GM21529 (cell line): ENCODE measurements at regions not wholly inside any gene's neighbourhood (a gene's known extent, or its start where the extent isn't known, plus 50 kb on each side); places are given as distances from the start of the nearest gene placed in this dataset.

ENCODE experiments used
- ATAC-seq: cut with Tn5 transposase; IDR thresholded peaks from one replicate; pipeline ENCODE4 v1.9.1; 2021; ENCODE audit not compliant: unreplicated experiment

DNA sequence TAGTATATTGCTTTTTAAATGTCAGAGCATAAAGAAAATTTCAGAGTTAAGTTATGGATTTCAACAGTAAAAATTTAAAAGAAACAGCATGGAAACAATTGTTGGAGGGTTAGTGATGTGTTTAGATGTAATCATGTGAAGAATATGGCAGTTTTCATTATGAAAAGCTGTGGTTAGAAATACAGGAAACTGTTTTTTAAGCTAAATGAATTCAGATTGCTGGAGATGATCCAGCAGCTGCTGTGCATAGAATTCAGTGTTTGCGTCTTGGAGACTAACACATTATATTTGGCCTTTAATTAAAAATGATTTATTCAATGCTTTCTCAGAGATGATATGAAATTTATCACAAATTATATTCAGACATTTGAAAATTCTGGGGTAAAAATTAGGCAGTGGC is 273.6 kb upstream of the LRRC7 start:
- no peak for ATAC-seq

DNA sequence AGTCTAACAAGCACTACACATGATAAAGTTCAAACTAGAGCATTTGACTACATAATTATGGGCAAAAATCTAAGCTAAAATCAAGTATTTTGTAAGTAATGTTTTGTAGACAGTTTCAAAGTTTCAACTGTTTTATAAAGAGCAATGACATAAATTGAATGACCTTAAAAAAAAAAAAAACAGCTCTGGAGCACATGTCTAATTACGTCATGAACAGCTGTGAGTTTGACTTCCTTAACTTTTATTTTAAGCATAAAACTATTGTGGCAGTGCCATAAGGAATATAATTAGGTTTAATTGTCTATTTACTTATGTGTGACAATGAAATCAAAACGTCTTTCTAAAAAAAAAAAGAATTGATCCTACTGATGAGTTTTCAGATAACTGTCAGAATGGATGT is 272.5 kb upstream of the LRRC7 start:
- ATAC-seq: no peak

DNA sequence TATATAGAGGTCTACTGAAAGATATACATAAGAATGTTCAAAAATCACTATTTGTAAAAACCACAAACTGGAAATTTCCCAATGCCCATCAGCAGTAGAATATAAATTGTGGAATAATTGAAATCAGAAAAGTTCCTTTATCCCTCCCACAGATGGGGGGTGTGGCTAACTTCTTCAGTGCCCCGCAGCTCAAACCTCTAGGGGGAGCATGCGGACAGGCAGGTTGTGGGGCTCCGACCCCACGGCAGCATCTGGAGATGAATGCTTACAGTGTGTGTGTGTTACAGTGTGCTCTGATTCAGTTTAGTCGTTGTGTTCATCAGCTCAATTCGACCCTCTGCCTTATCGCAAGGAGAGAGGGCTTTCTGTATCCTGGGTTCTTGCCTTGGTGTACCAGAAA is 262.1 kb upstream of the LRRC7 start:
- ATAC-seq: no peak

DNA sequence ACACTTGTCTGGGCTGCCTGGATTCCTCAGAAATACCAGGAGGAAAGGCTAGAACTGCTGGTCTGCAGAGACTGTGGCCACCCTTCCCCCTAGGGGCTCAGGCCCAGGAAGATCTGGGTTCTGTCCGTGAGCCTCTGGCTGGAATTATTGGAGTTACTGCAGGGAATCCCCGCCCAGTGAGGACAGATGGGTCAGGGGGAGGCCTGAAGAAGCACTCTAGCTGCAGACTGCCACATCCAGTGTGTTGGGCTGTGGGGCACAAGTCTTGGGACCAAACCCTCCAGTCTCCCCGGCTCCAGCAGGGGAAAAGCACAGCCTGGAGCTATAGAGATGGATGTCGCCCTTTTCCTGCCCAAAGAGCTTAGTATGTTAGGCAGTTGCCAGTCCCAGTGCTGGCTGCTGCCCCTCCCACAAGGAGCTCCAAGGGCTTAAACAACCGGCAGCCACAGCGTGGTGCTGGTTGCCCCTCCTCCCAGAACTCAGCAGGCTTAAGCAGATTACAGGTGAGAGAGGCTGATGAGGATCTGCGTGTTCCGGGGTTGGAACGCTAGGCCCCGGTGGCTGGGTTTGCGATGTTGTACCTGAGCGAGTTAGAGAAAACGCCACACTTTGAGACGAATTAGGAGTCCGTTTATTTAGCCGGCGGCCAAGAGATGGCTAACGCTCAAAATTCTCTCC is 255.5 kb upstream of the LRRC7 start:
- ATAC-seq: no peak

DNA sequence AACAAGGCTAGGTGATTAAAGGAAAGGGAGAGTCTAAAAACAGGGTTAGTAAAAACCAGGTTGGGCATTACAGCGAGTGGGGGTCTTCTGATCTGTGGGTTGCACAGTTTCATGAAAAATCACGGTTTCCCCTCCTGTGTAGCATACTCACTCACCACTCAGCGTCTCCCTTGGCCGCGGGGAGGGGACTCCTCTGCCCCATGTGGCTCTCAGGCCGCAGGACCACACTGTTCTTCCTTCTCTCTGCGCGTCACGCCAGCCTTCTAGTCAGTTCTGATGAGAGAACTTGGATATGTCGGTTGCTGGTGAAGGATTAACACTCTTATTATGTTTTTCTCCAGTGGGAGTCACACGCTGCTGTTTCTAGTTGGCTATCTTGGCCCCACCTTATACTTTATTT is 254.6 kb upstream of the LRRC7 start:
- no peak for ATAC-seq

DNA sequence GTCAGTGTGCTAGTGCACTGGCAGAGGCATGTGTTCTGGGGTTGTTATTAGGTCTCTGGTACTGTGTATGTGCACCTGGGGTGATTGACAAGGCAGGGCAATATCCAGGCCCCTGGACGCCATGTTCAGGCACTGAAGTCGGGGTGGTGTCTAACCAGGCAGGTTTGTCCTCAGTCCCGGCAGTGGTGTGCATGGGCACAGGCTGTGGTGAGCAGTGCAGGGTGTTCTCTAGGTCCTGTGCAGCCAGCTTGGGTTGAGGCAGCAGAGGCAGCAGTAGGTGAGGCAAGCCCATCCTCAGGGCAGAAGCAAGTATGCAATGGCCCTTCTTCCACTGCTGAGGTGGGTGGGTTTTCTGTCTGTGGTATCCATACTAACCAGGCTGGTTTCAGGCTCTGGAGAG is 252.3 kb upstream of the LRRC7 start:
- no peak for ATAC-seq

DNA sequence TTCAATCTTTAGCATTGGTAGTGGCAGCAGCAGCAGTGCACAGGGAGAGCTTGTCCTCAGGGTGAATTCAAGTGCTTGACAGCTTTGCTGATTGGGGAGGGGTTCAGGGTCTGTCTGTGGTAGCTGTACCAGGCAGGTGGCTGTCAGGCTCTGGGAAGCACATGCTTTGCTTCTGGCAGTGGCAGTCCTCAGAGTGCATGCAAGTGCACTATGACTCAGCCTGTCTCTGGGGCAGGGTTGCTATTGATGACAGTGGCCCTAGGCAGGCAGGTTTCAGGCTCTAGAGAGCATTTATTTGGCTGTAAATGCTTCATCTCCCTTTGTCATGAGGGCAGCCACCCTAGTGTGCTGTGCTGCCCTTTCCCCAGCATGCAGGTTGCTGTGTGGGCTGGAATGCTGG is 251.9 kb upstream of the LRRC7 start:
- ATAC-seq: no peak

DNA sequence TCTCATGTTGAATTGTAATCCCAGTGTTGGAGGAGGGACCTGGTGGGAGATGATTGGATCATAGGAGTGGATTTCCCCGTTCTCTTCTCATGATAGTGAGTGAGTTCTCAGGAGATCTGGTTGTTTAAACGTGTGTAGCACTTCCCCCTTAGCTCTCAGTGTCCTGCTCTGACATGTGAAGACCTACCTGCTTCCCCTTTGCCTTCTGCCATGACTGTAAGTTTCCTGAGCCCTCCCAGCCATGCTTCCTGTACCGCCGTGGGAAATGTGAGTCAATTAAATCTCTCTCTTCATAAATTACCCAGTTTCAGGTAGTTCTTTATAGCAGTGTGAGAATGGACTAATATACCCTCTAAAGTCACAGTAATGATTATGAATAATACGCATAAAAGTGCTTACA is 248.4 kb upstream of the LRRC7 start:
- no peak for ATAC-seq

DNA sequence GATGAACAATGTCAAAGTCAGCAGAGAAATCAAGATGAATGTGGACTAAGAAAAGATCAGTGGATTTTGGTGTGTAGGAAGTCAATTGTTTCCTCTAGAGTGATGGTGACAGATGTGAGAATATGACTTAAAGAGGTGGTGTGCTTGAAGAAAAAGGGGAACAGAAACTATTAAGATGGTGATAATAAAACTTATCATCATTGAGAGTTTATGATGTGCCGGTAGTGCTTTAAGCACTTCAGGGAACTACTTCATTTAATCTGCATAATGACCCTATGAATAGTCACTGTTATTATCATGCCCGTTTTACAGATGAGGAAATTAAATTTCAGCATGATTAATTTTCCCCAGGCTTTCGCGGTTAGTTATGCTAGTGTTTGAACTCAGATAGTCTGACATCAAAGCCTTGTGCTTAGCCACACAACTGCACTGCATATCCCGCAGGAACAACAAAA is 246.9 kb upstream of the LRRC7 start:
- ATAC-seq: no peak

DNA sequence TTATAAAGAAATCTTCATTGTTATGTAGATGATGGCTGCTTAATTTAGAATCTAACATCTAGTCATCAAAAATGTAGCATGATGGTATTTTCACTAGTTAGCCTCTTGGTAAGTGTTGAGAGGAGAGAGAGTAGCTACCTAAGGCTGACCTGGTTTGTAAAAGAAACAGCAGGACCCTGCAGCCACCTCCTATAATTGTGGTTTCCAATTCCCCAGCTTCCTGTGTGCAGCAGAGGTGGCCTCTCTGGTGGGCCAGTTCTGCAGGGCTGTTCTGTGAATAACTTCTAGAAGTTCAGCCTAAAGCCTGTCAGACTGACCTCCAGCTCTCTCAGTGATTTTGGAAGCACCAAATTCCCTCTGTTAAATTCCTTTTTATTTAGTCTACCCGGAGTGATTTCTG is 246.4 kb upstream of the LRRC7 start:
- no peak for ATAC-seq

DNA sequence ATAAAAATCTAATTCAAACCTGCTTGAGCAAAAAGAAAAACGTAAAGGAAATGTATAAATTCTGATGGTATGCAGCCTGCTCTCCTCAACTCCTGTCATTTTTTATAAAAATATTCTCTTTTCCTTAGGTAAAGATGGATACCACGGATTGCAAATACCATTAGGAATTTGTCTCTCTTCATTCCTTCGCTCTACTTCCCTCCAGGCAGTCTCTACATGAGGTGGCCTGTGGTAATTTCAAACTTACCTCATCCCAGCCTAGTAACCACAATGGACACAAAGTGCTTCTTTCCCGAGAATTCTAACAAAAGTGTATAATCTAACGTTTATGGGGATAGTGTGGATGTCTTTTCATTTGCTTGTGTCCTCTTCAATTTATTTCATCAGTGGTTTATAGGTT is 239.5 kb upstream of the LRRC7 start:
- no peak for ATAC-seq

DNA sequence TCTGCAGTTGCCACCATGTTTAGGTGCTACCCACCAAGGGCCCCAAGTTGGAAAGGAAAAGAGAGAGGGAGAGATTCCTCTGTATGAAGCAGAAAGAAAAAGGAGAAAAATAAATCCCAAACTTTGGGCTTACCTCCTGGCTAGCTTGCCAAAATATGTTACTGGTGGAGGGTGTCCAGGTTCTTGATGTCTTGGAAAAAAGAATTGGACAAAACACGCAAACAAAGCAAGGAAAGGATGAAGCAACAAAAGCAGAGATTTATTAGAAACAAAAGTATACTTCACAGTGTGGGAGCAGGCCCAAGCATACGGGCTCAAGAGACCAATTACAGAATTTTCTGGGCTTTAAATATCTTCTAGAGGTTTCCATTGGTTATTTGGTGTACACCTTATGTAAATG is 204.5 kb upstream of the LRRC7 start:
- ATAC-seq: no peak

DNA sequence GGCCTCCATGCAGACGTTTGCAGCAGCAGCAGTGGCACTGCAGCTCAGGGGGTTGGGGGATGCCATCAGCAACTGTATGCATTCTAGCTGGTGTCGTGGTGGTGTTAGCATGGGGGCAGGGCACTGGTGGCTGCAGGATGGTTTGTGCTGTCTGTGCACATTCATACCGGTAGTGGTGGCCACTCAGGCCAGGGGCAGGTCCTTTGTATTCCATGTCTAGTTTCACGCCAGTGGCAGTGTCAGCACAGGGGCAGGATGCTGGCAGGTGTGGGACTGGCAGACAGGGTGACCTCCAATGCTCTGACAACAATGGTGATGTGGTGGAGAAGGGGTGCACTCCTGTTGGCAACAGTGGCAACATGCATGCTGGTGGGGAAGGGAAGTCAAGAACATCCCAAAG is 194.2 kb upstream of the LRRC7 start:
- ATAC-seq: no peak

DNA sequence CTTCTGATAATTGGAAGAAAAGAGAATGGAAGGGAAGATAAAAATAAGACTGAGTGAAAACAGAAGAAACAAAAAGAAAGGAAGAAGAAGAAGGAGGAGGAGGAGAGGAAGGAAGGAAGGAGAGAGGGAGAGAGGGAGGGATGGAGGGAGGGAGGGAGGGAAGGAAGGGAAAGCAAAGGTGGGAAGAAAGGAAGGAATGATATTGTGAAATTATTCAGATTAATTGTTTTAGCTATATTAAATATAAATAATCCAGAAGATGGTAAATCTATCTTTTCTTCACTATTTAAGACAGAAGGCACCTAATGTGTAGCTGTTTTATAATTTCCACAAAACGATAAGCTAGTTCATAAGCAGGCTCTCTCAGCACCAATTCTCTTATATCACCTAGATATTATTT is 191.3 kb upstream of the LRRC7 start:
- no peak for ATAC-seq

DNA sequence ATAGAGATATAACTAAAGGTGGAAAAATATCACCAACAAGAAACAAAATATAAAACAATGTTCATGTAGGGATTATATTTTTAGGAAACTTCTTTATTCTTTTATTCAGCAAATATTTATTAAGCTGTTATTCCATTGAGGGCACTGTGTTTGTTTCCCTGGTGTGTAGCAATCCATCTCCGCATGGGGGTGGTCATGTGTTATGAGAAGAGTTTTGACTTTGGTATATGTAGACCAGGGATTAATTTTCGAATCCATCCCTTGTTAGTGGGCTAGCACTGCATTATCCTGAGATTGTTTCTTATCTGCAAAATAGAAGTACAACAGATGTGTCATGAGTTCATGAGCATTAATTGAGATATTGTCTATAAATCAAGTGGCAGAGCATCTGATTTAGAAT is 190.2 kb upstream of the LRRC7 start:
- no peak for ATAC-seq

DNA sequence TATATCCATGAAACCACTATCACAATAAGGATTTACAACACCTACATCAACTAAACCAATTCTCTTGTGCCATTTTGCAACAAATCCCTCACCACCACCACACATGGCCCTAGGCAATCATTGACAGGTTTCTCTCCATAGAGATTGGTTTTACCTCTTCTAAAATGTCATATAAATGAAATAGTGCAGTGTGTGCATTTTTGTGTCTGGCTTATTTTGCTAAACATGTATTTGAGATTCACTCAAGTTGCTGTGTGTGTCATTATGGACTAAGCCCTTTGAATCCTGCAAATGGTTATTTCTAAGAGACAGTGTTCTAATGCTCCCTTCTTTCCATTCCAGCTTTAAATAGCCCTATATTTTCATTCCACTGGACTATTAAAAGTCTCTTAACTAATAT is 179.7 kb upstream of the LRRC7 start:
- ATAC-seq: no peak

DNA sequence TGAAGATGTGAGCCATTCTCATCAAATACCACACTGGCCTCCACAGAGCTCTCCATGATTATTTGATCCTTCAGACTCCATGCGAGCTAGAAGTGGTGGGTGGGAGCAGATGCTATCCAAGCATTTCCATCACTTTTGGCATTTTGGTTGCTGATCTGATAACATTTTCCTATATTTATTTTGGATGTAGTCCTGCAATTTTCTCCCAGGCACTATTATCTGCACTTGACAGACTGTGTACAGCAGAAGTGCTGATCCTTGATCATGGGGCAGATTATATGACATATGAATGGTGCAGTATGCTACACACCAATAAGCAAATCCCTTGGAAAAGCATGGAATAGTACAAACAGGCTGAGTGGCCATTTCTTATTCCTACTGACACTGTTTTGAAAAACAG is 167.6 kb upstream of the LRRC7 start:
- no peak for ATAC-seq

DNA sequence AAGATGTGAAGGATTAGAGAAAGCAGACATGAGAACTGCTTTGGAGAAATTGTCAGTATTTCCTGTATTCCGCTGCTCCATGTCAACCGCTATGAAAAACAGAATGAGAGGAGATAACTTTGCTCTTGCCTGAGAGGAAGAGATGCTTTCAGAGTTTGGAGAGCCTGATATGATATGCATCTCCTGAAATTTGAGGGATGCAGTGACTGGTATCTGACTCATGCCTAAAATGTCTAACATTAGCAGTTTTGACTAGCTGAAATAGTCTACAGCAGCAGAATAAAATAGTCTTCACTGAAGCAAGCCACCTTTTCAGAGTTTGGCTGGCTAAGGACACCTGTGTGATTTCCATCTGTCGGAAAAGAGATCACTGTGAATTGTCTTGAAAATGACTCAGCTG is 165.8 kb upstream of the LRRC7 start:
- ATAC-seq: no peak

DNA sequence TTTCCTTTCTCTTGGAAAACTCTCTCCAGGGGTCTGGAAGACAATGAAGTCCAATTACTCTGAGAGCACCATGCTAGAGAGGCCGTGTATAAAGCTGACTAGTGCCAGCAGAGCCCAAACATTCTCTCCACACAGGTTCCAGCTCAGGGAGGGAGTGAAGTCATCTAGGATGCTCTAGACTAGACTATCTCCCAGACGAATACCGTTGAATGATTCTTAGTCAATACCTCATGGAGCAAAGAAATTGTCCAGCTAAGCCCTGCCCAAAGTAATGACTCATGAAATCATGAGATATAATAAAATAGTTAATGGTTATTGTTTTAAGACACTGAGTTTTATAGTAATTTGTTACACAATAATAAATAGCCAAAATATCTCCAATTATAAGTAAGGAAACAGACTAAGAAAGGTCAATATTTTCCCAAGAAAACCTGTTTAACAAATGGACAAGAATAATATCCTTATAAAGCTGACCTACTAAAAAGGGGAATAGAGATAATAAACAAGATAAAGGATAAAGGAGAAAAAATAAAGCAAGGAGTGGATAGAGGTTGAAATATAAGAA is 163.9 kb upstream of the LRRC7 start:
- no peak for ATAC-seq

DNA sequence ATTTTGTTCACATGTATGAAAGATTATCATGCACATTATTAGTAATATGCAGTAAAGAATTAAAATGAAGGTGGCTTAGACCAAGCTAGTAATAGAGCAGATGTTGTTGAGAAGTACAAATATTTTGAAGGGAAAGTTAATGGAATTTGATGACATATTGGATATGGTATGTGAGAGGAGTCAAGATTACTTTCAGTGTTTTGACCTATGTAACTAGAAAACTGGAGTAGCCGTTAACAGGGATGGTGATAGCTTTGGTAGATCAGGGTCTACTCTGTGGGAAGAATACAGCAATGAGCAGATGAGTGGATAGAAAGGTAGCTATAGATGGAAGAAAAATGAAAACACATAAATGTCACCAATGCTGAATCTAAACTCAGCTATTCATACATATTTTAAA is 163.2 kb upstream of the LRRC7 start:
- no peak for ATAC-seq

DNA sequence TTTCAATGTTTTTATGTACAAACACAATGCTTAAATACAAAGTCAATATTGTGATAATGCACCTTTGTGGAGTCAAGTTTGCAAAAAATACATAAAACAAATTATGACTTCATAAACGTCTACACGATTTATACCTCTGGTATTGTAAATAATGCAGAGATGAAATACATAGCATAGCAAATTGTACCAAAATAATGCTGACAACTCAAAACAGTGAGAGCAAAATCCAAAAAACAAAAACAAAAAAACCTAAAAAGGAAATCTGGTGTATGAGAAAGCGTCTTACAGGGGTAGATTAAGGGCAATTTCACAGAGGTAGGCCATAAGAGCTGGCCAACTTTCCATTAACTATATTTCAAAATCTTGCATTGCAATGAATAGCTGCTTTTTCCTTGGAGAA is 161.5 kb upstream of the LRRC7 start:
- no peak for ATAC-seq

DNA sequence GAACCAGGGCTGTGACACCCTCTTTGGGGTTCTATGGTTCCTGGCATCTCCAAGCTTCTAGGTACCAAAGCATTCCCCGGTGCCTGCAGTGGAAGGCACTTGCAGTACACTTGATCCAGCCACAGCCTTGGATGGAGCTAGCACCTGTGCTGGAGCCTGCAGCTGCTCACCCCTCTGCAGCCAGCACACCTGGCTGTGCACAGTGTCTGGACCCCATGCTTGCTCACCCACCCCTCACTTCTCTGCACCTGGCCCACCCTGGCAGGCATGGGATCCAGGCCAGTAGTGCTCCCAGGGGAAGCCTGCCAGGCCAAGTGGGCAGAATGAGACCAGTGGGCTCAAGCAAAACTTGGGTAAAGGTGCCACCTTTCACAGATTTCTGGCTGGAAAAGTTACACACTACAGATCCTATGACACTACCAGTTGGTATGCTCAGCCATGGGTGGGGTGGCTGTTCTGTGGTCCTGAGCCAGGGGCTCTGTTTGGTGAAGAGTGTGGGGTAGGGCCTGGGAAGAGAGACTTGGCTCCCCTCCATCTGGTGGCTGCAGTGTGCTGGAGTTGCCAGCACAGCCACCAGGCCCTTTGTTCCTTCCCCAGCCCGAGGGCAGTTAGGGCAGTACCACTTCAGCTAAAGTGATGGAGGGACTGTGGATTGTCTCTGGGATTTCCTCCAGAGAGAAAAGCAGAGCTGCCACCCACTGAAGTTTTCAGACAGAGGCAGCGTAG is 157.8 kb upstream of the LRRC7 start:
- no peak for ATAC-seq

DNA sequence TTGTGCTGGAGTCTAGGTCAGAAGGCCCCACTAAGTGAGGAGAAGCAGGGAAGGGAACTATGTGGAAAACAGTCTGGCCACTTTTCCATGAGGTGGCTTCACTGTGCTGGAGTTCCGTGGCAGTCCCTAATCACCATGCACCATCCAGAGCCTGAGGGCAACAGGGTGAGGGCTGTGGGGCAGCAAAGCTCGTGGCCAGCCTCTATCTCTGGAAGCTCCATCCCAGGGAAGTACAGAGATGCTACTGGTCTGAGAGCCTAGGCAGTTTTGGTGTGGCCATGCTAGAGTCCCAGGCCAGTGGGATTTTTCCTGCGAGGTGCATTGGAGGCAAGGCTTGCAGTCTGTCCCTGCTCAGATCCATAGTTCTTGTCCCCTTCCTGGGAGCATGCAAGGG is 157.3 kb upstream of the LRRC7 start:
- ATAC-seq: no peak
